ENCODE measurements at regions not wholly inside any gene's neighbourhood (a gene's known extent, or its start where the extent isn't known, plus 50 kb on each side); places are given as distances from the start of the nearest gene placed in this dataset.

DNA sequence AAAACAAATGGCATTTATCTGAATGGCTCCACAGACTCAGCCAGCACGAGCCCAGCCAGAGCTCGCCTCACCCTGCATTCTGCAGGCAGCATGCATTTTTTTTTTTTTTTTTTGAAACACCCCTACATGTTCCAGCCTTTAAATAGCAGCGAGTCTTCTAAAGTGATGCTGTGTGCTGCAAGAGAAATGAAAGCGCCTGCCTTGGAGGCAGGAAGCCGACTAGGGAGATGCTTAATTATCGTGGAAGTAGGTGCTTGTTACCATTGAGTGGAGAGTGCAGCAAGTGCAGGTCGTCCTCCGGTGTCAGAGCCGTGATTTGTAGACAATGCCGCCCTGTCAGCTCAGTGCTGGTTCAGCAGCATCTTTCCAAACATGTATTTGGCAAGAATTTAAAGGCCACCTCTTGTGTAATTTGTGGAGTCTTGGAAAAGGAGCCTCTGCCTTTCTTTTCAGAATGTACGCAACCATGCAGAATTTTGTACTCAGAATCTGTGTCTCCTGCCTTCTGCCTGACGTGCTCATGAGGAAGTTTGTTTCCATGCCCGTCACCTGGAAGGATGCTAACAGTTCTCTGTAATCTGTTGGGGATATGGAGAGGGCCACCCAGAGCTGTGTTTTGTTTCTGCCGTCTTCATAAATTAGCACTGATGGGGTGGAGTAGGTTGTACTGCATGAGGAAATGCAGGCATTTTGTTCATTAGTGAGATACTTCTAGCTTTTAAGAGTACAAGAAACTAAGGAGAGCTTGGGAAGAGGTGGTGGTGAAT is 345.9 kb upstream of the RGS6 start:
- TF ChIP-seq, protein P1, sequence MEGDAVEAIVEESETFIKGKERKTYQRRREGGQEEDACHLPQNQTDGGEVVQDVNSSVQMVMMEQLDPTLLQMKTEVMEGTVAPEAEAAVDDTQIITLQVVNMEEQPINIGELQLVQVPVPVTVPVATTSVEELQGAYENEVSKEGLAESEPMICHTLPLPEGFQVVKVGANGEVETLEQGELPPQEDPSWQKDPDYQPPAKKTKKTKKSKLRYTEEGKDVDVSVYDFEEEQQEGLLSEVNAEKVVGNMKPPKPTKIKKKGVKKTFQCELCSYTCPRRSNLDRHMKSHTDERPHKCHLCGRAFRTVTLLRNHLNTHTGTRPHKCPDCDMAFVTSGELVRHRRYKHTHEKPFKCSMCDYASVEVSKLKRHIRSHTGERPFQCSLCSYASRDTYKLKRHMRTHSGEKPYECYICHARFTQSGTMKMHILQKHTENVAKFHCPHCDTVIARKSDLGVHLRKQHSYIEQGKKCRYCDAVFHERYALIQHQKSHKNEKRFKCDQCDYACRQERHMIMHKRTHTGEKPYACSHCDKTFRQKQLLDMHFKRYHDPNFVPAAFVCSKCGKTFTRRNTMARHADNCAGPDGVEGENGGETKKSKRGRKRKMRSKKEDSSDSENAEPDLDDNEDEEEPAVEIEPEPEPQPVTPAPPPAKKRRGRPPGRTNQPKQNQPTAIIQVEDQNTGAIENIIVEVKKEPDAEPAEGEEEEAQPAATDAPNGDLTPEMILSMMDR (conservative IDR thresholded peaks at IDR 0.05) = no peak
- no peak for TF ChIP-seq EZH2 (IDR thresholded peaks at IDR 0.05; ENCODE audit: low read depth)

Measured in PC-9 (cell line).